ENCODE measurements at regions not wholly inside any gene's neighbourhood (a gene's known extent, or its start where the extent isn't known, plus 50 kb on each side); places are given as distances from the start of the nearest gene placed in this dataset.

DNA sequence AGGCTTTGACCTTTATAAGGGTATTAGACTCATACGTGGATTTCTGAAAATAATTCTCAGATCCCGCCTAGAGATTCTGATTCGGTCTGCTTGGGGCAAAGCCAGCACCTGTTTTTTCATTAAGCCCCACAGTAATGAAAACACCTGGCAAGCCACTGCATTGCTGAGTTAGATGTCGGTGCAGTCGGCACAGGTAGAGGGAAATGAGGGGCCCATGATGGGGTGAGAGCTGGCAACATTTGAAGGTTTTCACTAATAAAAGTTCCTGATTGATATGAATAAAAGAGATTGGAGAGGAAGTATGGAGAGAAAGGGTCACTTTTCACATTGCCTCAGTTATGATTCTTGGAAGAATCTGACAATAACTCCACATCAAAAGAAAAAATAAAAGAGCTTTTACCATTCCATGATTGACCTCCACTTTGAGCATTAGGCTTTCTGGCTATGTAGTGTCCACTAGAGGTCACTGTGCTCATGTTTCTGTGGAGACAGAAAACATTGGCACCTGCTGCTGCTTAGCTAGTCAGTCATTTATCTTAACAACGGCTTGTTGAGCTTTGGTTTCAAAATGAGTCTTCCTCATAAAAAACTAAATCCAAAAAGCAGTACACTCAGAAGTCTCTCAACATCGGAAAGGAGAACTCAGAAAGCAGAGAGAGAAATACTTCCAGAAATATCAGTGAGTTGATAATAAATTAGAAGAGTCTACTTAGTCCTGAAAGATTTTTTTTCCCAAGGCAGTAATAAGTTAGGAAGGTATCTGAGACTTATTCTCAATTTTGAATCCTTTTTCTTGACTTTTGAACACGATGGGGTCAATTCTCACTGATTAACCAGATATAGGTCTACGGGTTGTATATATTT is 53.3 kb upstream of the KLHL31 start:
- TF ChIP-seq, protein P1, sequence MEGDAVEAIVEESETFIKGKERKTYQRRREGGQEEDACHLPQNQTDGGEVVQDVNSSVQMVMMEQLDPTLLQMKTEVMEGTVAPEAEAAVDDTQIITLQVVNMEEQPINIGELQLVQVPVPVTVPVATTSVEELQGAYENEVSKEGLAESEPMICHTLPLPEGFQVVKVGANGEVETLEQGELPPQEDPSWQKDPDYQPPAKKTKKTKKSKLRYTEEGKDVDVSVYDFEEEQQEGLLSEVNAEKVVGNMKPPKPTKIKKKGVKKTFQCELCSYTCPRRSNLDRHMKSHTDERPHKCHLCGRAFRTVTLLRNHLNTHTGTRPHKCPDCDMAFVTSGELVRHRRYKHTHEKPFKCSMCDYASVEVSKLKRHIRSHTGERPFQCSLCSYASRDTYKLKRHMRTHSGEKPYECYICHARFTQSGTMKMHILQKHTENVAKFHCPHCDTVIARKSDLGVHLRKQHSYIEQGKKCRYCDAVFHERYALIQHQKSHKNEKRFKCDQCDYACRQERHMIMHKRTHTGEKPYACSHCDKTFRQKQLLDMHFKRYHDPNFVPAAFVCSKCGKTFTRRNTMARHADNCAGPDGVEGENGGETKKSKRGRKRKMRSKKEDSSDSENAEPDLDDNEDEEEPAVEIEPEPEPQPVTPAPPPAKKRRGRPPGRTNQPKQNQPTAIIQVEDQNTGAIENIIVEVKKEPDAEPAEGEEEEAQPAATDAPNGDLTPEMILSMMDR (IDR thresholded peaks at IDR 0.05 in 2 of 3, conservative IDR thresholded peaks at IDR 0.05 in 1 of 3; ENCODE audit: insufficient read depth in 2 of 3, low read depth in 1 of 3, low read length in 3 of 3): peak; percentile 62 to 74 (median 71)
- peak in 1 of 2 experiments; percentile 46; a peak in 2 of 4 replicates for TF ChIP-seq RAD21 (CRISPR knock-in tag; conservative IDR thresholded peaks at IDR 0.05 in 1 of 2, IDR thresholded peaks at IDR 0.05 in 1 of 2)
- no peak for TF ChIP-seq CHD1 (IDR thresholded peaks at IDR 0.05; ENCODE audit: low read length)
- TF ChIP-seq REST (IDR thresholded peaks at IDR 0.05; ENCODE audit: borderline replicate concordance): peak; percentile 26; the same call in 1 of the 2 replicates
- TF ChIP-seq REST (CRISPR knock-in tag; IDR thresholded peaks at IDR 0.05; ENCODE audit: low read depth): no peak
- TF ChIP-seq, protein P2, sequence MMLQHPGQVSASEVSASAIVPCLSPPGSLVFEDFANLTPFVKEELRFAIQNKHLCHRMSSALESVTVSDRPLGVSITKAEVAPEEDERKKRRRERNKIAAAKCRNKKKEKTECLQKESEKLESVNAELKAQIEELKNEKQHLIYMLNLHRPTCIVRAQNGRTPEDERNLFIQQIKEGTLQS (IDR thresholded peaks at IDR 0.05): no peak
- TF ChIP-seq, protein P2 (CRISPR knock-in tag; conservative IDR thresholded peaks at IDR 0.05): no peak
- no peak for TF ChIP-seq FOXM1 (IDR thresholded peaks at IDR 0.05; ENCODE audit: low read depth)
- TF ChIP-seq FOXM1 (CRISPR knock-in tag; IDR thresholded peaks at IDR 0.05; ENCODE audit: low read depth): no peak
- TF ChIP-seq VEZF1 (CRISPR knock-in tag; IDR thresholded peaks at IDR 0.05): no peak
- no peak for TF ChIP-seq SNRNP70 (optimal IDR thresholded peaks at IDR 0.05; ENCODE audit: low read depth, low read length)
- TF ChIP-seq CBFB (CRISPR knock-in tag; IDR thresholded peaks at IDR 0.05): no peak
- TF ChIP-seq GABPA (tag; conservative IDR thresholded peaks at IDR 0.05; ENCODE audit: low read depth): no peak
- no peak for TF ChIP-seq PCBP2 (IDR thresholded peaks at IDR 0.05; ENCODE audit: low read depth, low read length, poor library complexity, severe bottlenecking)

Measured in K562 (cell line).